HG02588 (cell line): ENCODE measurements at regions not wholly inside any gene's neighbourhood (a gene's known extent, or its start where the extent isn't known, plus 50 kb on each side); places are given as distances from the start of the nearest gene placed in this dataset.
"Not testable (repeated sequence)": the region's sequence is repeated elsewhere in the genome, so short reads cannot be mapped to it uniquely, and the experiment has no call there.

ENCODE experiments used
- ATAC-seq: cut with Tn5 transposase; IDR thresholded peaks from one replicate; pipeline ENCODE4 v1.9.1; 2021; ENCODE audit warnings: mild to moderate bottlenecking, moderate library complexity; ENCODE audit not compliant: unreplicated experiment

DNA sequence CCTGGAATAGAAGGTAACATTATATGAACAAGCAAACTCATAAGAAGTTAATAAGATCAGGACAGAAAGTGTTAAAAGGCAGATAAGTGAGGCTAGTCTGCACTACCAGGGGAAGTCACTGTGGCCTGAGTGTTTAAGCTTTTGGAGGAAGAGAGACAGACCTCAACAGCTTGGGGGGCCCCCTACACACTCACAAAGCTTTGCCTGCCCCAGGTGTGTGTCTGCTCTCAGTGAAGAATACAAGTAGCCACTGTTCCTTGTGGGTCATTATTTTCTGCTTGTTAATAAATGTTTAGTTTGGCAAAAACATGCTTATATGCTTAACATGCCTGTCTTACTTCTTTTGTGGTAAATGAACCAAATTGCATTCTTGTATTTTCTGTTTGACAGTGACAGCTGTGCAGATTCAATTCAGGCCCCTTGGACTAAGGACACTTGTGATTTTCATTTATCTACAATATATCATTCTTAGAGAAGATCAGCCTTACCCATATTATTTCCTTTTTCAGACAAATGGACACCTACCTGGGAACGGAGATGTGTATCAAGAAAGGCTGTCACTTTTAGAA, 50.7 kb upstream of the C12orf71 start:
- peak; percentile 58 for ATAC-seq

DNA sequence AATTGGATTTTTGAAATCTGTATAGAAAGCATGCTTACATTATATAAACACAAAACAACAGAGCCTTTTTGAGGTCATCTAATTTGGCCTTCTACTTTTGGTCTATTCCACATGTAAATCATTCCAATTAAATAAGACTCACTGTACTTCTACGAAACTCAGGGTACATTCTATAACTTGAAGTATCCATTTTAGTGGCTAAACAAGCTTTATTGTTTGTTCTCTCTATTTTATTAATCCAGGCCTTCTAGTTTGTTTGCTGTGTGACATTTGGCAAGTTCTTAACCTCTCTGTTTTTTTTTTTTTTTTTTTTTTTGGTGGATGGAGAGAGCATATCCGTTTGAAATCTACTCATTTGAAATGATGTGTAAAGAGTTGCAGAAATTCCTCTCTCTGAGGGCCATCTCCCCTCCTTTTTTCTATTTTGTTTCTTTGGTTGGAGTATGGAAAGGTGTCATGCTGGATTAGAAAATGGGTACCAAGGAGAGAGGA, 58.1 kb upstream of the C12orf71 start:
- ATAC-seq = no peak

DNA sequence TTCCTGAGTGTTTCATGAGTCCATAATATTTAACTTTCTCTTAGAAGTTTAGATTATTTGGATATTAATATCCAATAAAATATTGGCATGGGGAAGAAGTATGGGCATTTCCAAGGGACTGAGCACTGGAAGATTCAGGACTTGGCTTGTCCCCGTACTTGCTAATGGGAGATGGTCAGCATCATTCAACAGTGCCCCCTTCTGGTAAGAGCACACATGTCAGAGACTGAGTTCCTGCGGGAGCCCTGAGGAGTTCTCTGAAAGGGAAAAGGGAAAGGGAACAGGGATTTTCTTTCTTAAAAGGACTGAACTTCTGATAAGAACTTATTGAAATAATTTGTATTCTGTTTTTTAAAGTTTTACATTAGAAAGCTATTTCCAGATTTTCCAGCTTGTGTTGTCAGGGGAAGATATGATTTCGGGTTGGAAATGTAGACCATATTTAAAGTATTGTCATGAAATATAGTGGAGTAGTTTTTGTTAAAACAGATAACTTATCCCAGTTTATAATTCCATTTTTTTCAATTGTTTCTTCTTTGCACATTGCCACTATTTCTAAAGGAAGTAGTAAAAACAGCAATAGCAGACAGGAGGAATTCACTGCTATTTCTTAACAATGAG, 59.8 kb upstream of the C12orf71 start:
- no peak for ATAC-seq

DNA sequence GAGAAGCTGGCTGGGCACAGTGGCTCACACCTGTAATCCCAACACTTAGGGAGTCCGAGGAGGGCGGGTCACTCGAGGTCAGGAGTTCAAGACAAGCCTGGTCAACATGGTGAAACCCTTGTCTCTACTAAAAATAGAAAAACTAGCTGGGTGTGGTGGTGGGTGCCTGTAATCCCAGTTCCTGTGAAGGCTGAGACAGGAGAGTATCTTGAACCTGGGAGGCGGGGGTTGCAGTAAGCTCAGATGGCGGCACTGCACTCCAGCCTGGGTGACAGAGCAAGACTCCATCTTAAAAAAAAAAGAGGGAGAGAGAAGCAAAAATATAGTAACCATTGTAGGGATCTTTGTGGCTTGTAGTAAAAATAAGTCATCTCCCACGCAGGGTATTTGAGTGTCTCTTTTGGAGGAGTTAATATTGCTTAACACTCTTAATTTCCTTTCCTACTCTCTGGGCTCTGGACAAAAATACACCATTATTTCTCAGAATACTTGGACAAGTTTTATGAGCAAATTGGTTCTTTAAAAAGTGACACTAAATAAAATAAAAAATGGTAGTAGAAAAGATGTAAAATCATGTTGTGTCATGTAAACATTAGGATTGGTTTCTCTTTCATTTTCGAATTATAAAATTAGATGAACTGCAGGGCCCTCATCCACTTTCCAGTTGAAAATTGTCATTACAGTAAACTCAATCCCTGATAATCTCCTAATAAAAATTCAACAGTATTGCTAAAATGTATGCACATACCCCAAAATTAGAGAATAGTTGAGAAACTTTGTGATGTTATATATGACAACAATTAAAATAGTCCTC, 61.1 kb upstream of the C12orf71 start:
- no peak for ATAC-seq

DNA sequence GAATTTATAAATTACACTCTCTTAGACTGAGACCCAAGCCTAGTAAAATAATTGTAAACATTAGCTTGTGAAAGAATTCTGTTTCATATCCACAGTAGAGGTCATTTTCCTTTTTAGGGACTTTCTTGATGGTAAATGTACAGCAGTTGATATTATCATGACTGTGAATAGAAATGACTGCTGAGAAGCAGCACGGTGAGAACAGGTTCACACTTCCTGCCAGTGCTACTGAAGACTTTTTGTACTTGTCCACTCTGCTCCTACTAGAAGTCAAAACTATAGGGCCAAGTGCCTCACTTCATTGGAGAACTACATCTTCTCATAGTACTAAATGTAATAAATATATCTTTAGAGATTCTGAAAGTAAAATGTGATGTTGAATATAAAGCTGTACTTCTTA, 63.3 kb upstream of the C12orf71 start:
- not testable (repeated sequence) for ATAC-seq

DNA sequence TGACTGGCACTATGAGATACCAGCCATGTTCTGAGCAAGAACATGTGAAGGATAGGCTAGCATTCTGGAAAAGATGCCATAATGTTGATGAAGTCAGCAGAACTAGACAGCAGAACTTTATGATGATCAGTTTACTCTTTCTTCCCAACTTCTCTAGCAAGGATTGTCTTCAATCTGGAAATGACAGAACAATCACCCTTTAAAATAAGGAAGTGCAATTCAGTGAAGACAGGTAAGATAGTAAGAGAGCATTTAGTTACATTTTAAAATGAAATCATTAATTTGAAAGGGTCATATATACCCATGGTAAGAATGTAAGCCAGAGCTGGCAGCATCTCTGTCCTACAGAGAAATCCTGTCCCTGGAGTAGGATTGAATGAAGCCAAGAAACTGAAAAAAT, 66.0 kb upstream of the C12orf71 start:
- ATAC-seq = no peak

DNA sequence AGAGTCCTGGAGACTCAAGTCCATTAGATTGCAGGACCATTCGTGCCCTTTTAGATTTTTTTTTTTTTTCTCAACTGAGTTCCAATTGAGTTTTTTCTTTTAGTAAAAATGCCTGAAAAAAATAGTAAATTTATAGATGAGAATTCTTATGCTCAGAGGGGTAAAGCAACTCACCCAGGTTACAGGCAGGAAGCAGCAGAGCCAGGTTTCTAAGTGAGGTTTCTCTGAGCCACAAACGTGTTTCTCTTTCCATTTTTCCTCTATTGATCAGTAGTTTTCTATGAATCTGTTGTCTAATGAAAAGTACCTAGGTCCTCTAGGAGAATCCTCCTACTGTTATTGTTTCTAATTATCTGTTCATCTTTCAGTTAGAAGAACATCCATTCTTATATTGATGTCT, 66.4 kb upstream of the C12orf71 start:
- ATAC-seq = no peak

DNA sequence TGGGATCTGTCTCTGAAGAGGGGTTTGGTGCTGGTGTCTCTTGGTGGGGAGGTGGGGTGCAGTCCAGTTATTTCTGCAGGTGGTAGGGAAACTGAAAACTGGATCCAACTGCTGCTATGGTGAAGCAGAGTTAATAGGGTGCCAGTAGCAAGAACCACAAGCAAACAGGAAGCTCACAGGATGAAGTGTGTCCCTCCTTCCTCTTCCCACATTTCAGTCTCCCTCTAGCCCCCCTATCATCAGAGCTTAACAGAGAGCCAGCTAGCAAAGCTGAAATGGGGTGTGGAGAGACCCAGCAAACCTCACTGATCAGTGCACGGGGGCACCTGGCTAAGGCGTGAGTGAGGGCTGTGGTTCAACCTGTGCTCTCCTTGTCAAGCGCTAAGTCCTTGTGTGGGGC, 69.1 kb upstream of the C12orf71 start:
- ATAC-seq = no peak

DNA sequence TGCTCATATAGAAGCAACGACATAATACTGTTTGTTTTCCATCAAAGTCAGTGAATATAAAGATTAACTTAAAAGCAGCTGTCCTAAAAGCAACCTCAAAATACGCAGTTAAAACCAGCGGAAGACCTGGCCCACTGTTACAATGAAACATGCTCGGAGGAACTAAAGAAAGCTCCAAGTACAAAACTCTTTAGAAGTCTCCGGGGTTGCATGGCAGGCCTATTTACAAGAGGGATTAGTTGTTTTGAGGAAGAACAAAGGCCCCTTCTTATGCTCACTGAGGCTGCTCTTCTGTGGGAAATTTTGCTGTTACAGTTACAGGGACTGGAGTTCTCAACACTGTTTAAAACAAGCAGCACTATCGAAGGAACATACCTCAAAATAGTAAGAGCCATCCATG, 75.9 kb upstream of the C12orf71 start:
- no peak for ATAC-seq

DNA sequence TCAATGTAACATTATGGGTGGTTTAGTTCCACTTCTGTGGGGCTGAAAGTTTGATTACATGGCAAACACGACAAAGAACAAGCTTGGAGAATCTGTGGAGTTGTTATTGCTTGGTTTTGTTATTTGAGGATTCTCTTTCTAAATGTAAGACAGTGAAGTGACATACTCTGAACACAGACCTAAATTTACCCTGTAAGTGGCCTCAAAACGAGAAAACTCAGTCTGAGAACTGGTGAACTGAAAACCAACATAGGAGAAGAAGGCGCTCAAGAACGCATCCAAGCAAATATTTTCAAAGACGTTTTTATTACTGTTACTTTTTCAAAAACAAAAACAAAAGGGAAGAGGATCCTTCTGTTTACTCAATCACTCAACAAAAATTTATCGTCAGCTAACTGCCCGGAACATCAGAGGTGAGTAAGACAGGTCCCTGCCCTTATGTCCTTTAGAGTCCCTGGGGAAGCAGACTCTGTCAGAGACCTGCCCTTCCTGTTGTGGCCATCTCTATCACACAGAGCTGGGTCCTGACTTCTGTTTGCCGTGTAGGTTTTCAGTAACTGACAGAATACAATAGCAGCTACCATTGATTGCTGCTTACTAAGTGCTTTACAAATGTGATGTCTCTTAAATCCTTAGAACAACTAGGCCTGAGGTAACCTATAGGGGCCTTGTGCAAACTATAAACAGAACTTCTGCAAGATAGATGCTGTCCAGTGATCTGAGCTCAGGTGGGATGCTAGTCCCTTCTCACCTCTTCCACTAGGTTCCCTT, 79.3 kb upstream of the C12orf71 start:
- peak; percentile 82 for ATAC-seq

DNA sequence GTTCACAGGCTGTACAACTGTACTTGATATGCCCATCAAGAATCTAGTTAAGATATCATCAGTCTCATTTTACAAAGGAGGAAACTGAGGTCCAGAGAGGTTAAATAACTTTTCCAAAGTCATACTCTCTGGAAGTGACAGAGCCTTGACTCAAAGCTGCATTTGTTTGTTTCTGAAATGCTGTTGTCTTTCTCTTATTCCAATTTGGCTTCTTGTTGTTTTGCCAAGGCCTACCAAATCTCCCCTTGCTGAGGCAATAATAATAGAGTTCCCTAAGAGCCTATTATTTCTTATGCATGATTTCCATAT, 79.8 kb upstream of the C12orf71 start:
- ATAC-seq = no peak

DNA sequence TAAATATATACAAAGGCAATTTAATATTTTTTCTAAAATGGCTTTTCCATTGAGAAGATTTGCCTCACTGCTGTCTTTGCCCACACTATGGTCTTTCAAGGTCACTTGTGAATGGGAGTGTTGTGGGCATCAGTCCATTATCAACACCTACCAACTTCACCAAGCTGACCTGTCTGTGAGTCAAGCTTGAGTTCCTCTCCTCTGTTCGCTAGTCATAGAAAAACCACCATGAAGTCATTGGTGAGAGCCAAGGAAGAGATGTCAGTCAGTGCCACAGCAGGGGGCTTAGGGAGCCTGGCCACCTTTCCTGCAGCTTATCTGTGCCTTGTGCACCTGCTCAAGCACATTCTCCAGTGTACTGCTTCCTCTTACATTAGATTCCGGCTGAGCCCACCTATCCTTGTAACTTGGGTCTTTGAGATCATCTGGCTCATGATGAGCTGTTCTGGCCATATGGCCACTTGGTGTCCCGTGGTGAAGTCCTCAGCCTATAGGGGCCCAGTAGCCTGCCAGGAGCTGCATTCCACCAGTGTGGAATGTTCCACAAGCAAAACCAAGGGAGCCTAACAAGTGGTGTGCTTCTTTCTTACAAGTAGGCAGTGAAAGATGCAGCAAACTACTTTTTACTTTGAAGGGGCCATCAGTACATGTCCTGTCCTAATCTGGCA, 80.8 kb upstream of the C12orf71 start:
- no peak for ATAC-seq

DNA sequence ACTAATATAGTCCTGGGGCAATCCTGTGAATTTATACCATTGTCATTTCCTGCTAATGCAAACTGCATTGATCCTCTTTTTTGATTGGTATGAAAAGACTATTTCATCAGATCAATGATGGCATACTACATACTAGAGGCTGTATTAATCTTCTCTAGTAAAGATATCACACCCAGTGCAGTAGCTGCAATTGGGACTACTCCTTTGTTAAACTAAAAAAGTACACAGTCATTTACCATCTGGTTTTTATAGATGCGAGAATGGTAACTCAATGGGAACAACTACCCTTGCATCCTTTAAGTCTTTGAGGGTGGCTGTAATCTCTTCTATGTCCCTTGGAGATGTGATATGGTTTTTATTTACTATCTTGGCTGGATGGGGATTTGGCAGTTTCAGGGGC, 80.2 kb upstream of the STK38L start:
- ATAC-seq = no peak

DNA sequence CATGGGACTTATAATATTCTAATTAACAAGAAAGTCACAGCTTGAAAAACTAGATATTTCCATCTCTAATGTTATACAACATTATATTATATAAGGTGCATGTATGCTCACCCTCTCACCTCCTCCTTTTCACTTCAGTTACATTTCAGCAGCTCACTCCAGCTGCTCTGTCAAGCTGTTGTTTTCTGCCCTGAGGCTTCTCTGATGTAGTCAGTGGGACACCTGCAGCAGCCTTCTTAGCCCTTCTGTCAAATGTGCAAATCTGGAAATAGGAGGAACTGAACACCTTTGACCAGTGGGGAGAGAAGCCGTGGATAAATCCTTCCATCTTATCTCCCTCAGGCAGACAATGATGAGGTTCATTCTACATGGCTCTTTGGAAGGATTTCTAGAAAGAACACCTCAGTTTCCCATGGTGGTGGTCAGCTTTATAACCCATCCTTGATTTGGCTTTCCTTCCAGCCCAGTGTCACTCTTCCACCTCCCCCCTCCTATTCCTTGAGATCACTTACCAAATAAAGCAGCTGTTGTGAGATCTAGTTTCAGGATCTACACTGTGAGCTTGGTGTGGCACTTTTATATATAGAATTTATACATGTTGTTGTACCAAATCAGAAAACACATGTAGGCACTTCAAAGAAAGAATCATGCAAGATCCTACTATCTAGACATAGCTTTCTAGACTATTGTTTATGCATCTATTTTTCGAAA, 79.6 kb upstream of the STK38L start:
- ATAC-seq = no peak

DNA sequence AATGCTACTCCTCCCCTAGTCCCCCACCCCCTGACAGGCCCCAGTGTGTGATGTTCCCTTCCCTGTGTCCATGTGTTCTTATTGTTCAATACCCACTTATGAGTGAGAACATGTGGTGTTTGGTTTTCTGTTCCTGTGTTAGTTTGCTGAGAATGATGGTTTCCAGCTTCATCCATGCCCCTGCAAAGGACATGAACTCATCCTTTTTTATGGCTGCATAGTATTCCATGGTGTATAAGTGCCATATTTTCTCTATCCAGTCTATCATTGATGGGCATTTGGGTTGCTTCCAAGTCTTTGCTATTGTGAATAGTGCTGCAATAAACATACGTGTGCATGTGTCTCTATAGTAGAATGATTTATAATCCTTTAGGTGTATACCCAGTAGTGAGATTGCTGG, 78.1 kb upstream of the STK38L start:
- ATAC-seq = not testable (repeated sequence)

DNA sequence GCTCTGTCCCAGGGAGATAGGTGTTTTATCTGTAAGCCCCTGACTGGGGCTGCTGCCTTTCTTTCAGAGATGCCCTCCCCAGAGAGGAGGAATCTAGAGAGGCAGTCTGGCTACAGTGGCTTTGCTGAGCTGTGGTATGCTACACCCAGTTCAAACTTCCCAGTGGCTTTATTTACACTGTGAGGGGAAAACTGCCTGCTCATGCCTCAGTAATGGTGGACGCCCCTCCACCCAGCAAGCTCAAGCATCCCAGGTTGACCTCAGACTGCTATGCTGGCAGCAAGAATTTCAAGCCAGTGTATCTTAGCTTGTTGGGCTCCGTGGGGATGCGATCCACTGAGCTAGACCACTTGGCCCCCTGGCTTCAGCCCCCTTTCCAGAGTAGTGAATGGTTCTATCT, 72.6 kb upstream of the STK38L start:
- not testable (repeated sequence) for ATAC-seq

DNA sequence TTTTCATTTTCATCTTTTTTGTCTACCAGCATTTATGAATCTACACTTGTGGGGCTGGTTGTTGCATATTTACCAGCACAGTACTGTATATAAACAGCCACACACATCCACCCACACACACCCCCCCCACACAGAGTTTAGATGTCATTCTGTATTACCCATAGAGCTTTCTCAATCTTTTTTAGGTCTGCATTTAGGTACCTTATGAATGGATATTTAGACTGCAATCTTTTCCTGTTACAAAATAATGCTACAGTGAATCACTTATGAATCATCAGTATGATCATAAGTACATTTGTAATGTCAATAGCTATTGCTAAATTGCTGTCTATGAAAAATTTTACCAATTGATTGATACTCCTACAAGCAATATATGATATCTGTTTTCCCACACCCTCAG, 67.3 kb upstream of the STK38L start:
- ATAC-seq = no peak

DNA sequence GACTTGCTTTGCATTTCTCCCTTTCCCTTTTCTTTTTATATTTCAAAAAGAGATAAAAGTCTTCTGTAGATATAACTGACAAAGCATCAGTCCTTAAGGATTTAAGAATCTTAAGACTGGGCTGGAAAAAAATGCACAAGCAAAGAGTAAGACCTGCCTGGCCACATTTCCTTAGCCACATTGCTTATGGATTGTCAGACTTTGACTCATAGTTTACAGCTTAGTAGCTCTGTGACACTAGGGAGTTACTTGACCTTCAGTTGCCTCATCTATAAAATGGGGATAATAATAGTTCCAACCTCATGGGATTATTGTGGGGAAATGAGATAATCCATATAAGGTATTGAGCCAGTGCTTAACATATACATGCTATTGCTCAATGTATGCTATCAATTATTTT, 66.4 kb upstream of the STK38L start:
- ATAC-seq = no peak

DNA sequence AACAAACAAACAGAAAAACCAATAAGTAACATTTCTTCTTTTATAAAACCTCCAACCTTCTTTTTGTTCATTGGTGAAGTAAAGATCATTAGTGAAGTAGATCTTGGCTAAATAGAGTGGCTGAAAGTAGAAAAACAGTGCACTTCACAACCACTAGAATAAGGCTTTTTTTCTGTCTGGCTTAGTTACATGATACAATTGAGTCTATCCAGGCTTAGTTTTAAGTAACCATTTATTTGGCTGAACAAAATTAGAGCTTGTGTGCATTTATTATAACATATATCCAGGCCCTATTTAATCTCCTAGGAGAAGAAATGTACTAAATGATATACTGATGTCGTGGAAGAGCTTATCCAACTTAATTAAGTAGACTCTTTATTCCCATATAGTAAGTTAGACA, 65.8 kb upstream of the STK38L start:
- ATAC-seq = no peak

DNA sequence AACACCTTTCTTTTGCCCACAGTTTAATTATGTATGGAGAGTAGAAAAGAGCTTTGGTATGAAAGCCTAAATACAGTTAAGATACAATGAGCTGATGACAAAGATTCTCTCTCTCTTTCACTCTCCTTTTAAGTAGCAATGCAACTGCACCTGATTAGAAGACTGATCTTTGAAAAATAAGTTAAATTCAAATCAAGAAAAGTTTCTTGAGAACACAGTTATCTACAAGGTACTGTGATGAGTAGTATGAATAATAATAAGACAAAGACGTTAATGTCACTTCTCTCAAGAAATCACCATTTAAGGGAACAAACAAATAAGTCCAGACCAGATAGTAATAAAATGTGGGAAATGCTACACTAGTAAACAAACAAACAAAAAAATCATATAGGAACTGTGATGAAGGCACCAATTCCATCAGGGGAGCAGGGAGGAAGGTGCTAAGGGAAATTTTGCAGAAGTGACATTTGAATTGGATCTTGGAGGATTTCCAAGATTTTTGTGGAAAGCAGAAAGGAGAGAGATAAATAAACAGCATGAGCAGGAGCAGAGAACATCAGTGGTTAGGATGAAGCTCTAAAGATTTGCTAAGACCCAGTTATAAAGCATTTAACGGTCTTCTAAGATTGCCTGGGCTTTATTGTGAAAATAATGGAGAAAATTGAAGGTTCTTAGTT, 65.2 kb upstream of the STK38L start:
- no peak for ATAC-seq
